Umbilical cord (tissue), 1 donor: ENCODE measurements at regions not wholly inside any gene's neighbourhood (a gene's known extent, or its start where the extent isn't known, plus 50 kb on each side); places are given as distances from the start of the nearest gene placed in this dataset.
A peak's percentile ranks its signal among the peaks of the same experiment; 100 is the strongest.

ENCODE experiments used
- DNase-seq: peaks from one replicate; pipeline ENCODE4 v3.0.0-alpha.2; 2015; ENCODE audit warnings: low spot score

DNA sequence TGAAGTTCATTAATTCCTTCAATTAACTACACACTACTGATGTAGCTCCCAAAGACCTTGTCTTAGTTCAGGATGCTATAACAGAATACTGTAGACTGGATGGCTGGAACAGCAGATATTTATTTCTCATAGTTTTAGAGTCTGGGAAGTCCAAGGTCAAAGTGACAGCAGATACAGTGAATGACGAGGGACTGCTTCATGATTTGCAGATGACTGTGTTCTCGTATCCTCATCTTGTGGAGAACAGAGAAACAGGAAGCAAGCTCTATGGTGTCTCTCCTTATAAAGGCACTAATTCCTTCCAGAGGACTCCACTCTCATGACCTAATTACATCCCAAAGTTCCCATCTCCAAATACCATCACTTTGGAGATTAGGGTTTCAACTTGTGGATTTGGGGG, 65.6 kb upstream of the MAP1B start:
- no peak for DNase-seq

DNA sequence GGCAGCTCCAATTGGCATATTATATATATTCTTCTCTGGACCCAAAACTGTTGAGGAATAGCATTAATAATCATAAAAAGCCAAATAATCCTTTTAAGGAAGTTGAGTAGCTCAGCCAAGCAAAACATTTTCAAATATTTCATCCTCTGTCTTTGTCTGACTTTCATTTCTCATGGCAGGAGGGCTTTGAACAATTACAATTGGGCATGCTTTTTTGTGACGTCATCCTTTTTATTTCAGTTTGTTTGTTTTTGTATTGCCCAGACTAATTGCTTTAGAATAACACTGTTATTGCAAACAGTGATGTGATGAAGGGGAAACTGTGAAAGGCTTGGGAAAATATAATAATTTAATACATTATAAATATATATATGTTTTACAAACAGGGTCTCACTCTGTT, 65.2 kb upstream of the MAP1B start:
- no peak for DNase-seq

DNA sequence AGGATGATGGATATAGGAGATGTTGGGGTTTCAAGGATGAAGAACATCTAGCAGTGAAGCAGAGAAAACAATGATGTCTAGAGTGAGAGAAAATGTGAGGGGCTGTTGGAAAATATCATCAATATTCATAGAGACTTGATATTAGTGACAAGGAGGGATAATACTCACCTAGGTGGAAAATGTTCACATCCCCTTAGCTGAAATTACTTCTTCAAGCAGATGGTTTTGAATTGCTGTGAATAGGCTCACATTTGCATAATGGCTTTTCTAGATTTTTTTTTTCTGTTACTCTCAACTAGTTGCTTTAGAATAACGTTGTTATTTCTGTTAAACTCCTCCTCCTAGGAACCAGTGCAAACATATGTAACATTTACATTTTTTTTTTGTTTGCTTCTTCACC, 61.6 kb upstream of the MAP1B start:
- DNase-seq: no peak

DNA sequence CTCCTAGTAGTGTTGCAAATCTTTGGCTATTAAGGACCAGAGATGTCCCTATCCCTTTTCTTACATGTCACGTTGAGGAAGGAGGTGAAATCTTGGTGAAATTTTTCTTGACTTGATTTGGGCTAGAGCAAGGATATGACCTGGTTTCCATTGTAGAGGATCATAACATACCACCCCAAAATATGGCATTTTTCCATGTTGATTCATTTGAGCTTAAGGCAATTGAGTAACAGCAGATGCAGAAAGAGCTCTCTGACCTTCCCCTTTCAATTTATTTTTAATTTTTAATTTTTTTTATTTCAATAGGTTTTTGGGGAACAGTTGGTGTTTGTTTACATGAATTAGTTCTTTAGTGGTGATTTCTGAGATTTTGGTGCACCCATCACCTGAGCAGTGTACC, 61.2 kb upstream of the MAP1B start:
- DNase-seq: peak; percentile 13

- DNase-seq: peak; percentile 59
These were observed 51.6 kb upstream of the MAP1B start for GRCh38 chr5:72055636-72056035.
